HTR-8/SVneo (cell line): ENCODE measurements at regions not wholly inside any gene's neighbourhood (a gene's known extent, or its start where the extent isn't known, plus 50 kb on each side); places are given as distances from the start of the nearest gene placed in this dataset.

ENCODE experiments used
- DNase-seq: peaks from one replicate; pipeline ENCODE4 v3.0.0; 2011; ENCODE audit warnings: low spot score, mixed read lengths; ENCODE audit not compliant: insufficient read length
- FAIRE-seq: peaks from 2 replicates; lab custom pipeline; 2011; peaks lifted over from hg19 to GRCh38; lab: Jason Lieb, UNC

DNA sequence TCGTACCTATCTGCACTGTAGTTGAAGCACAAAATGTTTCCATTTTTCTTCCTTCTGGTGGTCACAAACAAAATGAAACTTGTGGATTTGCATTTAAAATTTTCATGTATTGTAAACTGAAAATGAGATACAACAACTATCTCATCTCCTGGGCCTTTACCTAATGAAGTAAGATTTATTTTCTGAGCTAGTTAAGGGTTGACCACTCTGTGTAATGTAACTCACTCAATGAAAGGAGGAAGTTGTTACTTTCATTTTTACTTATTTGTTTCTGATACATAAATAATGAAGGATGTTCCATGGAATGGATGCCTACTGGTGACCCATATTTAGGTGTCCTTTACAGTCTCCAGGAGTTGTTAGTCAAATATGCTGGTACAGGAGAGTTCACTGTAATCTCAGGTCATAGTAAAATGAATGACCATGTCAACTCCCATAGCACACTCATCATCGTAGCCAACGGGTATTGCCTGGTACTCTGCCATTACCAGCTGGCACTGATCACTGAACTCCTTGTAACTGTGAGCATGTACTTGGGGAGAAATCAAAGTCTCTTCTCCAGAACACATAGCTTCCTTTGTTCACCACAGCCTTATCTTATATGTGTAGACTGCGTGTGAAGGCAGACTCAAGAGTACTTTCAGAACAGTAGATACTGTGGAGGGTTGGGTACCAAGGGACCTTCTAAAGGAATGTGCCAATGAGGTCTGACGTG lies 474.2 kb upstream of the ROBO2 start:
- DNase-seq = no peak

GRCh38 chr3:76566211-76566534 lies 473.7 kb upstream of the ROBO2 start:
- DNase-seq (no peak), FAIRE-seq (no peak)

More for the DNA sequence above, 474.2 kb upstream of the ROBO2 start:
- no peak for FAIRE-seq

DNA sequence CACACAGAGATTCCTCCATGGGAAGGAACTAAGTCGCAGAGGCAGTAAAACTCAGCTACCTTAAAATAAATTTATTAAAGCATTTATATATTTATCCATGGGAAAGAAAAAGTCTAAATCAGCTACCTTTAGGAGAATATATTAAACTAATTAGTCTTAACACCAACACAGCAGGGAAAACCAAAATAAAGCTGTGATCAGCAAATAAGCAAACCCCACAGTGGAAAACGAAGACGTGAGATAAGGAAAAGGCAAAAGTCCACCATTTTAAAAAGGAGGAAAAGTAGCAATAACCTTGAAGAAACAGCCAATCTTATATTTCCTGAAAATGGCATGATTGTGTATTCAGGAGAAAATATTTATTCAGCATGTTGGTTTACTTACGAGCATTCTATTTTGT lies 473.0 kb upstream of the ROBO2 start:
- no peak for DNase-seq
- no peak for FAIRE-seq

- peak; percentile 8 for DNase-seq
- no peak for FAIRE-seq
These were observed 469.4 kb upstream of the ROBO2 start for GRCh38 chr3:76570436-76571057.

DNA sequence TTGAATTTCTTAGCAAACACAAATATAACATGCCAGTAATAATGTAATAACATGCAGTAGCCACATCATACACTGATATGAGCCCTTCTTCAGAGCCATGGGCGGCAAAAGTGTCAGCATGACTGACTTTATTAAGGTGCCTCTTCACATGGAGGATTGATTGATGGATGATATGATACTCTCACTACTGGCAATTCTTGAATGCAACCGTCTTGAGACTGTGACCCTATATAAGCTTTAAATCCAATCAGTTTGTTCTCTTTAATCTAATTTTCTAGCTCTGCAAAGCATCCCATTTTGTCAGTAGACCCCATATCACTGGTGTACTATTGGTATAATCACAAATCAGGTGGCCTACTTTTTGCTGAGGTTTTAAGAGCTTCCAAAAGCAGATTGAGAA lies 463.7 kb upstream of the ROBO2 start:
- no peak for DNase-seq
- no peak for FAIRE-seq

GRCh38 chr3:76582098-76582497 lies 457.8 kb upstream of the ROBO2 start:
- FAIRE-seq (no peak), DNase-seq (no peak)

DNA sequence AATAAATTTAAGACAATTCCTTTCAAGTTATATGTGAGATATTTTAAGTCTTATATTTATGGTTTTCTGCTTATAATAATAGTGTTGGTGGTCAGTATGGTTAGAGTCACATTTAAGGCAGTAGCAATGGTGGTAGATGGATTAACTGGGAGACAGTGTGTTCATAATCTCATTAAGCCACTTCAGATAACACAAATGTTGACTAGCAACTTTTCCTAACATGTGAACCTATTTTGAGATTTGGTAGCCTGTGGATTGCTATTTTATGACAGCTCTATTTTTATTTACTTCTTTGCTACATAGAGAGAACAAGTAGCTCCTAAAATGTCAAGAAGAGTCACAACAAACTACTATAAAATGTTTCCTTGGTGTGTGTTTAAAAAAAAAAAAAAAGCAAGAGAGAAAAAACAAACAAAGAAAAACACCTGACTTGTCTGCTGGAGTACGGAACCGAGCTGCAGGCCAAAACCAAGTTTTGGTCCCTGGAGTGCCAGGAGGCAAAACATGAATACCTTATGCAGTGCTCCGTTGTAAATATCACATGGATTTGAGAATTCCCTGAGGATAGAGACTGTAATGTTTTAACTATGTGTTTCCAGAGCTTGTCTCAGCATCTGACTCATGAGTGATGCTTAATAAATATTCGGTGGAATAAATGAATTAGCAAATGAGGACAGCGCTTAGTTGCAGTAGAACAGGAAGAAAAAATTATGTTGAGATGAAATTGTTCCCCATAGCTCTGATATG lies 457.1 kb upstream of the ROBO2 start:
- FAIRE-seq (no peak), DNase-seq (no peak)

- DNase-seq (peak; percentile 7), FAIRE-seq (no peak)
These were observed 454.0 kb upstream of the ROBO2 start for GRCh38 chr3:76585794-76586392.

DNA sequence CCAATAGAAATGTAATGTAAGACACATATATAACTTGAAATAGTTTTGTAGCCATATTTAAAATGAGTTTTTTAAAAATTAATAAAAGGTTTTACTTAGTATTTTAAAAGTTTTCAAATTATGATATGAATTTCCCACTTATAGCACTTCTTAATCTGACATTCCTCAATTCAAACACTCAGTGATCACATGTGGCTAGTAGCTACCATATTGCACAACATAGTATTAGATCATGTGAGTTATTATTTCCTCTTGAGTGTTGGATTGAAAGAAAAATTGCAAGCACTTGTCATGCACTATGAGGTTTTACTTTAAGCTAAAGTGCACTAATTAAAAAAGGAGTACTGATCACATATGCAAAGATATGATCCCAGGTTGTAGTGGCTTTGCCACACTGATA lies 453.4 kb upstream of the ROBO2 start:
- FAIRE-seq (no peak), DNase-seq (no peak)

GRCh38 chr3:76610150-76610549 lies 429.7 kb upstream of the ROBO2 start:
- no peak for DNase-seq
- peak; percentile 23 for FAIRE-seq

GRCh38 chr3:76615719-76616118 lies 424.2 kb upstream of the ROBO2 start:
- DNase-seq (no peak), FAIRE-seq (no peak)

GRCh38 chr3:76624164-76624563 lies 415.7 kb upstream of the ROBO2 start:
- FAIRE-seq = no peak
- DNase-seq = no peak

GRCh38 chr3:76627236-76627635 lies 412.7 kb upstream of the ROBO2 start:
- DNase-seq = no peak
- FAIRE-seq = no peak

DNA sequence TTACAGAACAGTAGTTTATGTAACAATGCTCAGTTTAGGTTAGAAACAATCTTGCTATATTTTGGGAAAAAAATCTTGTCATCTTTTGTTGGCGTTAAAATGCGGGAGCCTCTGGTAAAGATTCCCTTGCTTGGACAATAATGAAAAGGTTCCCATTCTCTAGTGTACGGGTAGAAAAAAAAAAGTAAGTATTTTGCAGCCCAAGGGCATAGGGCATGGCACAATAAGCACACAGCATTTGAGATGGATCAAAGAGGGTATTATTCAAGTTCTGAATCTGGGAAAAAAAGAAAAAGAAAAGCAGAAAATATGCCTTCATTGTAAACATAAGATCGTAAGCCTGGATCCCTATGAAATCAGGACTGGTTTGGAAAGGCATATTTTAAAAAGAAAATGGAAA lies 408.6 kb upstream of the ROBO2 start:
- DNase-seq (no peak), FAIRE-seq (no peak)

DNA sequence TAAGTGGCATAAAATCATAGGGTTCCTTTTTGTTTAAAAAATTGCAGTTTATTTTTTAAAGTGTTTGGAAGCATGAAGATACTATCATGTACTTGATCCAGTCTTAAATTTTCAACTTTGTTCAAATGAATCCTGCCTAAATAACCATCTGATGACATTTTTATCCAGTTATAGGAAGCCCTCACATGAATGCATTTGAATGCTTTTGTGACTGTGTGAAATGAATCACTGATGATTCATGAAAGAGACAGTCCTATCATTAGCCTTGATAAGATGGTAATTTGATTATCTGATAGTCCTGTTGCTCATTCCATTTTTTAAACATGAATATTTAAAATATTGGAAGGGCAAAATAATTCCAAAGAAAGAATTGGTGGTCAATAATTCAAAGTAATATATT lies 401.9 kb upstream of the ROBO2 start:
- FAIRE-seq = no peak
- DNase-seq = no peak

DNA sequence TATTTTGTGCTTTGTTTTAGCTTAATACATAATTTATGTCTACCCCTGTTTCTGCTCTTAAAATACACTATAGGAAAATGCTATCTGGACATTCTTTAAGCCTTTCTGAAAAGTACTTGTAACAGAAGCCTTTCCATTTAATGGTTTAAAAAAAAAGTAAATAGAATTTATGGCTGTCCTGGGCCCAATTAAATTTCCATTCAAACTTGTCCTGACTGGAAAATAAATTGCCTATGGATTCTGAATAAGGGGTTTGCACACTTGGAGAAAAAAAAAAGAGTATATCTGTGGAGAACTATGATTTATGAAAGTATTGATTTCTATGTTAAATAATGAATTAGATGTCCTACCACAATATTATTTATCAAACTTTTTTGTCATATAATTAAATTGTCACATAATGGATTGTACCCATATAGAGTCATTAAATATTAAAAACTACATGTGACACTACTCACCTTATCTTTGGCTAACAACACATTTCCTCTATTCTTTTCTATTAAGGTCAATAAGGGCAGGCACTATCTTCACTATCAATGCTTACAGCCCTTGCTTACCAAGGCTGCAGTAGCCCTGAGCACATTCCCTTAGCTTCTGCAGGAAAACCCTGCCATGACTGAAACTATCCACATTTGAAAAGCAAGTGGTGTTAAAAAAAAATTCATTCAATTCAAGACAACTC lies 396.1 kb upstream of the ROBO2 start:
- FAIRE-seq (no peak), DNase-seq (no peak)

- no peak for FAIRE-seq
- no peak for DNase-seq
These were observed 395.6 kb upstream of the ROBO2 start for GRCh38 chr3:76644305-76644675.

DNA sequence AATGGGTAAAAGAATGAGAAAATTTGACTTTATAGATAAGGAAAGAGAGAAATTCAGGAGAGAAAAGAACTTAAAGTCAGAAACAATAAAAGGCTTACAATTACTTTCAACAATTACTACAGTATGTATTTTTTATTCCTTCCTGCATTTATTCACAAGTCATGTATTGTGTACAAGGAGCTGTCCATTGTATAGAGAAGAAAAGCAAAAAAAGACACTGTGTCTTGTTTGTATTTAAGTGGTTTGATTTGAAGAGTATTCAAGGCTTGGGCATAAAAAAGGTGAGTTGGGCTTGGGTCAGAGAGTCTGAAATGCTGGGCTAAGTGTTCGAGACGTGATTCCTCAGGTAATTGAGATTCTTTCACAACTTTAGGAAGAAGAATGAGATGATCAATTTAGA lies 394.2 kb upstream of the ROBO2 start:
- DNase-seq (no peak), FAIRE-seq (no peak)

DNA sequence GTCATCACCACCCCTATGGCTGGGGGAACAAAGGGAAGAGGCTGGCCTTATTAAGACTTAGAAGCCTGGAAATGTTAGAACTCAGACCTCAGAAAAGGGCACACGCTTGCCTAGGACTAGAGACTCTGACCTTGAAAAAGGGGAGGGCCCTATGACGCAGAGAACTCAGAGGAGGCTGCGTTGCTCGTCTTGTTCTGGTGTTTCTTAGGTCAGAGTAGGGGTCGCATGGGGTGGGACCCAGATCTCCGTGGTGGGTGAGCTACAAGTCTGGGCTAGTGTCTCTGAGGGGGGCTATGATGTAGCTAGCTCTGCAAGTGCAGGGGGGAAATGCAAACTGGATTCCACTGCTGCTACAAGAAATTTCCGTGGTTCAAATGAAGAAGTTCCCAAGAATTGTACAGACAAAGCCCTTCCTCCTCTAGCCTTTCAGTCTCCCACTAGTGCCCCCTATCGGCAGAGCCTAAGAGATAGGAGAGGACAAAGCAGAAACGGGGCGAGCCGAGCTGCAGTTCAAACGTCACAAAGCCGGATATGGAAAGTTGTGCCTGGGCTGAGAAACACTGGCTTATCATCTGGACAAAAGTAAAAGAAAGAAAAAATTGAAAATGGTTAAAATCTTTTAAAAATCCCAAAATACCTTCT lies 392.9 kb upstream of the ROBO2 start:
- no peak for FAIRE-seq
- no peak for DNase-seq

DNA sequence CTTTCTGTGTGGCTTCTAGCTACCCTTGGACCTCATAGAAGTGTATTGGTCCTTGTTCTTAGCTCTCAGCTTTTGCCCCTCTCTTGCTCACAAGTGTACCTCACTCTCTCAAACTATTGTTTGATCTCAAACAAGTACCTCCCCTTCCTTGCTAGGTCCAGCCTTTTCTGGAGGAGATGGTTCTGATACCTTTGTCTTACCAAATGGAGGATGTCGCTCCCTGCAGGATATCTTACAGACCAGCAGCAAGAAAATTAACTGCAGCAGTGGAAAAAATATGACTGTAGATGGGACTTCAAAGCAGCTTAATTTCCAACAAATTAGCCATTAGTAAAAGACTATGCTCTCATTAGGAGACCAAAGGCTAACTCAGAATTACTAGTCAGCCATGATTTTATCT lies 388.1 kb upstream of the ROBO2 start:
- DNase-seq = no peak
- FAIRE-seq = no peak
